ENCODE measurements at regions not wholly inside any gene's neighbourhood (a gene's known extent, or its start where the extent isn't known, plus 50 kb on each side); places are given as distances from the start of the nearest gene placed in this dataset.

DNA sequence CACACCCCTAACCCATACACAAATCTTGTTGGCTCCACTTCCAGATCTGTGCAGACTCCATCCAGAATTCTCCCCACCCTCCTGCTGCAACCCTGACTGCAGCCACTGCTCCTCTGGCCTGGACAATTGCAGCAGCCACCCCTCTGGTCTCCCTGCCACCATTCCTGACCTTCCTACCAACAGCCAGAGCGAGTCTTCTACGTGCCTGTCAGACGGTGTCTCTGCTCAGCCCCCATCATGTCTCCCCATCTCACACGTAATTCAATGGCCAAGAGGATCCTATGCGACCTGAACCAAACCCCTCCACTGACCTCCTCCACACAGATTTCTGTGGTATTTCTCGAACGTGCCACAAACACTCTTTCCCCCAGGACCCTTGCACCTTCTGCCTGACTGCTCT, 103.3 kb downstream of the TPRA1 start:
- no peaks in the 10 kb centered on the region for H3K79me1 ChIP-seq (ENCODE audit: low read depth, low read length)

DNA sequence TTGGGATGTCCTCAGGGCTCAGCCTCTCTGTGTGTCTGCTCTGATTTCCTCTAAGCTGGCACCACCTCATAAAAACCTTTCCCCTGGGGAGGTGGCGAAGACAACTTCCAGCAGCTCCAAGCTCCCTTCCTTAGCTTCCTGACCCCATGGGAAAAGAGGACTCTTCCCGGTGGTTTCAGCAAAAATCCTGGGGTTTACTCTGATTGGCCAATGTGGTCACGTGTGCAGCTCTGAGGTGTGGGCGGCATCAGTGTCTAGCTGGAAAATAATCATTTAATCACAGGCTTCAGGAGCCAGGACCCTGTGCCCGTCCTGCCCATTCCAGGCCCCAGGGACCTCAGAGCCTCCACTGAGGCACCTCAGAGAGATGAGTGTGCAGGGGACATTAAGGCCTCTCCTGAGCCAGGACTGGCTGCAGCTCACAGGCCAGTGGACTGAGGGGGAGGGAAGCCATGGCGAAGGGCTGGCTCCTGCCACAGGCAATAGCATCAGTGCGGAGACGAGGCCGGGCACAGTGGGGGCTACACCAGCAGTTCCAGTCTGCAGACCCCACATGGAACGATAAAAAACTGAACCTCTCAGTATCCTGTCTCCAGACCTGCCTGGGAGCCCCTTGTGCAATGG, 104.1 kb downstream of the TPRA1 start:
- H2AK5ac ChIP-seq (ENCODE audit: low read depth, low read length), result no peak overlapping the region
- H3K4ac ChIP-seq (ENCODE audit: low read length), result no peak overlapping the region
- H4K91ac ChIP-seq (ENCODE audit: low read depth, low read length, poor library complexity), result no peak overlapping the region
- no peaks in the 10 kb centered on the region for H3K9me3 ChIP-seq (replicated peaks in 1 of 2; ENCODE audit: control insufficient read depth in 2 of 2, insufficient read depth in 1 of 2, low read depth in 1 of 2, low read length in 2 of 2)
- peak overlapping the region; percentile 55 for H2BK15ac ChIP-seq (ENCODE audit: low read length)
- H3K9ac ChIP-seq (ENCODE audit: low read depth, low read length, poor library complexity), result peak overlapping the region; percentile 24
- WGBS, 2 donors (ENCODE audit: extremely low coverage in 2 of 2, insufficient read length in 2 of 2, insufficient replicate concordance in 1 of 2), result no CpG with 5 or more reads among the region's 10 CpGs
- no peak overlapping the region for H2AFZ ChIP-seq (ENCODE audit: low read length)
- H3K36me3 ChIP-seq (replicated peaks in 1 of 2; ENCODE audit: control insufficient read depth in 2 of 2, insufficient read depth in 2 of 2, low read length in 2 of 2), result no peaks in the 10 kb centered on the region
- no peak overlapping the region for H3K27ac ChIP-seq (replicated peaks; ENCODE audit: low read length)
- no peak overlapping the region for H2BK5ac ChIP-seq (ENCODE audit: low read length)
- H3K18ac ChIP-seq (ENCODE audit: low read length), result peak overlapping the region; percentile 40
- no peak overlapping the region for H3K14ac ChIP-seq (ENCODE audit: low read length)
- peaks cover 0 to 24% (median 0%) of the 10 kb centered on the region in 3 experiments for H3K27me3 ChIP-seq (ENCODE audit: control insufficient read depth in 3 of 3, insufficient read depth in 3 of 3, low read depth in 1 of 3, low read length in 3 of 3)
- H2BK120ac ChIP-seq (ENCODE audit: low read depth, low read length), result no peak overlapping the region
- no peak for DNase-seq (ENCODE audit: low spot score)
- H3K4me3 ChIP-seq (ENCODE audit: low read length in 2 of 2), result no peak overlapping the region
- H3K4me1 ChIP-seq (ENCODE audit: control insufficient read depth in 2 of 2, insufficient read depth in 1 of 2, low read depth in 1 of 2, low read length in 2 of 2), result peaks cover 0 to 4% of the 10 kb centered on the region in 2 donors
- H3K79me1 ChIP-seq (ENCODE audit: low read depth, low read length), result no peaks in the 10 kb centered on the region
- H4K8ac ChIP-seq (ENCODE audit: low read depth, low read length), result no peak overlapping the region
- H3K4me2 ChIP-seq (ENCODE audit: insufficient read depth, low read length, poor library complexity, severe bottlenecking), result no peak overlapping the region
- H3K23ac ChIP-seq (ENCODE audit: low read depth, low read length, poor library complexity), result no peak overlapping the region
- H2BK12ac ChIP-seq (ENCODE audit: low read length), result no peak overlapping the region

More for the DNA sequence above, 103.3 kb downstream of the TPRA1 start:
- no peak overlapping the region for H3K23ac ChIP-seq (ENCODE audit: low read depth, low read length, poor library complexity)
- DNase-seq (ENCODE audit: low spot score), result no peak
- H2BK15ac ChIP-seq (ENCODE audit: low read length), result no peak overlapping the region
- H3K4me2 ChIP-seq (ENCODE audit: insufficient read depth, low read length, poor library complexity, severe bottlenecking), result no peak overlapping the region
- no peaks in the 10 kb centered on the region for H3K36me3 ChIP-seq (replicated peaks in 1 of 2; ENCODE audit: control insufficient read depth in 2 of 2, insufficient read depth in 2 of 2, low read length in 2 of 2)
- no peak overlapping the region for H2AFZ ChIP-seq (ENCODE audit: low read length)
- H3K4ac ChIP-seq (ENCODE audit: low read length), result no peak overlapping the region
- WGBS, 2 donors (ENCODE audit: extremely low coverage in 2 of 2, insufficient read length in 2 of 2, insufficient replicate concordance in 1 of 2), result no CpG with 5 or more reads among the region's 7 CpGs
- H3K27ac ChIP-seq (replicated peaks; ENCODE audit: low read length), result no peak overlapping the region
- no peak overlapping the region for H2BK120ac ChIP-seq (ENCODE audit: low read depth, low read length)
- H4K8ac ChIP-seq (ENCODE audit: low read depth, low read length), result no peak overlapping the region
- no peak overlapping the region for H3K9ac ChIP-seq (ENCODE audit: low read depth, low read length, poor library complexity)
- H2BK5ac ChIP-seq (ENCODE audit: low read length), result no peak overlapping the region
- H2BK12ac ChIP-seq (ENCODE audit: low read length), result no peak overlapping the region
- H3K4me3 ChIP-seq (ENCODE audit: low read length in 2 of 2), result no peak overlapping the region
- peaks cover 0 to 4% of the 10 kb centered on the region in 2 donors for H3K4me1 ChIP-seq (ENCODE audit: control insufficient read depth in 2 of 2, insufficient read depth in 1 of 2, low read depth in 1 of 2, low read length in 2 of 2)
- H3K14ac ChIP-seq (ENCODE audit: low read length), result no peak overlapping the region
- no peak overlapping the region for H3K18ac ChIP-seq (ENCODE audit: low read length)
- H3K9me3 ChIP-seq (replicated peaks in 1 of 2; ENCODE audit: control insufficient read depth in 2 of 2, insufficient read depth in 1 of 2, low read depth in 1 of 2, low read length in 2 of 2), result no peaks in the 10 kb centered on the region
- H3K27me3 ChIP-seq (ENCODE audit: control insufficient read depth in 3 of 3, insufficient read depth in 3 of 3, low read depth in 1 of 3, low read length in 3 of 3), result peaks cover 0 to 24% (median 0%) of the 10 kb centered on the region in 3 experiments
- H4K91ac ChIP-seq (ENCODE audit: low read depth, low read length, poor library complexity), result no peak overlapping the region
- H2AK5ac ChIP-seq (ENCODE audit: low read depth, low read length), result no peak overlapping the region

DNA sequence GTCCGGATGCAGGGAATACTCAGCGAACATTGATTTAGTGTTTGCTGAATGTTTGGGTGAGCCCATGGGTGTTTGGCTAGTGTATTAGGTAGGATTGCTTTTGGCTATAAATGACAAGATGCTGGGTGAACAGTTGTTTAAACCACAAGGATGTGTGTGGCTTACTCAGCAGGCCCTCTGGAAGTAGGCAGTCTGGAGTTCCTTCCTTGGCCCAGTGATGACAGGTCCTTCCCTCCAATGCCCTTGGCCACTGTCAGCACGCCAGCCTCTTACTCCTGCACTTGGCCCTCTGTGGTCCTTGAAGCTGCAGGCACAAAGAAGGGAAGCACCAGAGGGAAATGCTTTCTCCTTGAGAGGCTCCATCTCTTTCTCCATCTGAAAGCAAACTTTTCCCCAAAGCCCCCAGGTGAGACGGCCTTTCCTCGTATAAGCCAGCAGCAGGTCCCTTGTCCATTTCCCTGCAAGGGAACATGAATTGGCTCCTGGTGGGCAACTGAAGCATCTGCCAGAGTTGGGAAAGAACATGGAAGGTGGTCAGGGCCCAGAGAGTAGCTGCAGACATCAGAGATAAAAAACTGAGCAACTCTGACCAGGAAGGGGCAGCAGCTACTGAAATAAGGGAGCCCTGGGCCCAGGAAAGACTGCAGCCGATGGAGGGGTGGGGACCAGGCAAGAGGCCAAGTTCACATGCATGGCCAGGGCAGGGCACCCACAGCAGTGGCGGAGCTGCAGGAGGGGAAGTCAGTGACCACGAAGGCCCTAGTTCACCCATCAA, 105.0 kb downstream of the TPRA1 start:
- Histone ChIP-seq H3K27ac (replicated peaks; ENCODE audit: low read length) (no peak overlapping the region), H2BK5ac (ENCODE audit: low read length) (no peak overlapping the region), H3K9me3 (replicated peaks in 1 of 2; ENCODE audit: control insufficient read depth in 2 of 2, insufficient read depth in 1 of 2, low read depth in 1 of 2, low read length in 2 of 2) (no peaks in the 10 kb centered on the region), H4K8ac (ENCODE audit: low read depth, low read length) (no peak overlapping the region), H2BK15ac (ENCODE audit: low read length) (no peak overlapping the region), H3K4me1 (ENCODE audit: control insufficient read depth in 2 of 2, insufficient read depth in 1 of 2, low read depth in 1 of 2, low read length in 2 of 2) (peaks cover 0 to 4% of the 10 kb centered on the region in 2 donors), H3K23ac (ENCODE audit: low read depth, low read length, poor library complexity) (no peak overlapping the region), H2BK12ac (ENCODE audit: low read length) (no peak overlapping the region), H2AK5ac (ENCODE audit: low read depth, low read length) (no peak overlapping the region), H3K27me3 (ENCODE audit: control insufficient read depth in 3 of 3, insufficient read depth in 3 of 3, low read depth in 1 of 3, low read length in 3 of 3) (peaks cover 0 to 30% (median 0%) of the 10 kb centered on the region in 3 experiments), H3K4me3 (ENCODE audit: low read length in 2 of 2) (no peak overlapping the region), H3K9ac (ENCODE audit: low read depth, low read length, poor library complexity) (no peak overlapping the region), H3K4me2 (ENCODE audit: insufficient read depth, low read length, poor library complexity, severe bottlenecking) (no peak overlapping the region), H4K91ac (ENCODE audit: low read depth, low read length, poor library complexity) (no peak overlapping the region), H3K18ac (ENCODE audit: low read length) (peak overlapping the region; percentile 5), H2AFZ (ENCODE audit: low read length) (no peak overlapping the region), H3K4ac (ENCODE audit: low read length) (no peak overlapping the region), H3K79me1 (ENCODE audit: low read depth, low read length) (no peaks in the 10 kb centered on the region), H3K14ac (ENCODE audit: low read length) (no peak overlapping the region), H2BK120ac (ENCODE audit: low read depth, low read length) (no peak overlapping the region), H3K36me3 (replicated peaks in 1 of 2; ENCODE audit: control insufficient read depth in 2 of 2, insufficient read depth in 2 of 2, low read length in 2 of 2) (no peaks in the 10 kb centered on the region)
- no peak for DNase-seq (ENCODE audit: low spot score)
- no CpG with 5 or more reads among the region's 8 CpGs for WGBS, 2 donors (ENCODE audit: extremely low coverage in 2 of 2, insufficient read length in 2 of 2, insufficient replicate concordance in 1 of 2)

DNA sequence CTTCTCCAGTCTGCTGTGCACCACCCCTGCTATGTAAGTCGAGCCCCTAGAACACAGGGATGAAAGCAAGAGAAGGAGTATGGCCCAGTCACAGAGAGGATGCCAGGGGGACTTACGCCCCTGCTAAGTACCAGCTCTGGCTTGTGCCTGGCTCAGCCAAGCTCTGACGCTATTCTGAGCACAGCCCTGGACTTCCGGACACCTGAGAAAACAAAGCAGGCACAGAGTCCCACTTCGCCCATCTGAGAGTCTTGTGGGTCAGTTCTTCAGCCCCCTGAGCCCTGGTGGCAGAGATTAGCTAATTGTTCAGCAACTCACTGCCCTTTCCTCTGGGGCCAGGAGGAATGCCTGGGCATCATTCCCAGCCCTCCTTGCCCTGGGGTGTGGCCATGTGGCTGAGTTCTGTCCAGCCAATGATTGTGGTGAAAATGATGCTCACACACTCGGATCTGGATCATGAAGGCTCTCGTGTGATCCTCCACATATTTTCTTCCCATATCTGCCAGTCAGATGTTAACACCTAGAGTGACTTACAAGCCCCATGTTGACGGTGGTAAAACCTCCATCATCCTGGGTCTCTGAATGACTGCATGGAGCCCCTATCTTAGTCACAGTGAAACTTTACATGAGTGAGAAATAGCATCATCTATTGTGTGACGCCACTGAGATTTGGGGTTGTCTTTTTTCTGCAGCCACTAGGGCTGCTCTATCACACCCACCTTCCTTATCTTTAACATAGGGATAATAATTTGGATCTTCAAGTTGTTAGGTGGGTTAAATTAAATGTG, 105.7 kb downstream of the TPRA1 start:
- no peak overlapping the region for H2AFZ ChIP-seq (ENCODE audit: low read length)
- no peak overlapping the region for H2BK5ac ChIP-seq (ENCODE audit: low read length)
- H3K27ac ChIP-seq (replicated peaks; ENCODE audit: low read length), result no peak overlapping the region
- H3K27me3 ChIP-seq (ENCODE audit: control insufficient read depth in 3 of 3, insufficient read depth in 3 of 3, low read depth in 1 of 3, low read length in 3 of 3), result peaks cover 0 to 31% (median 0%) of the 10 kb centered on the region in 3 experiments
- H3K4me2 ChIP-seq (ENCODE audit: insufficient read depth, low read length, poor library complexity, severe bottlenecking), result no peak overlapping the region
- H3K18ac ChIP-seq (ENCODE audit: low read length), result peak overlapping the region; percentile 89
- peak overlapping the region; percentile 64 for H2AK5ac ChIP-seq (ENCODE audit: low read depth, low read length)
- no peak overlapping the region for H4K91ac ChIP-seq (ENCODE audit: low read depth, low read length, poor library complexity)
- no peak overlapping the region for H2BK15ac ChIP-seq (ENCODE audit: low read length)
- WGBS, 2 donors (ENCODE audit: extremely low coverage in 2 of 2, insufficient read length in 2 of 2, insufficient replicate concordance in 1 of 2), result no CpG with 5 or more reads among the region's 9 CpGs
- no peaks in the 10 kb centered on the region for H3K79me1 ChIP-seq (ENCODE audit: low read depth, low read length)
- H2BK120ac ChIP-seq (ENCODE audit: low read depth, low read length), result peak overlapping the region; percentile 35
- H3K9ac ChIP-seq (ENCODE audit: low read depth, low read length, poor library complexity), result no peak overlapping the region
- no peaks in the 10 kb centered on the region for H3K36me3 ChIP-seq (replicated peaks in 1 of 2; ENCODE audit: control insufficient read depth in 2 of 2, insufficient read depth in 2 of 2, low read length in 2 of 2)
- H3K4me3 ChIP-seq (ENCODE audit: low read length in 2 of 2), result no peak overlapping the region
- H3K9me3 ChIP-seq (replicated peaks in 1 of 2; ENCODE audit: control insufficient read depth in 2 of 2, insufficient read depth in 1 of 2, low read depth in 1 of 2, low read length in 2 of 2), result no peaks in the 10 kb centered on the region
- H3K14ac ChIP-seq (ENCODE audit: low read length), result no peak overlapping the region
- DNase-seq (ENCODE audit: low spot score), result no peak
- no peak overlapping the region for H3K23ac ChIP-seq (ENCODE audit: low read depth, low read length, poor library complexity)
- H3K4ac ChIP-seq (ENCODE audit: low read length), result no peak overlapping the region
- H3K4me1 ChIP-seq (ENCODE audit: control insufficient read depth in 2 of 2, insufficient read depth in 1 of 2, low read depth in 1 of 2, low read length in 2 of 2), result peaks cover 0 to 2% of the 10 kb centered on the region in 2 donors
- no peak overlapping the region for H2BK12ac ChIP-seq (ENCODE audit: low read length)
- no peak overlapping the region for H4K8ac ChIP-seq (ENCODE audit: low read depth, low read length)

Data from neuronal stem cell (in vitro differentiated cells).